ENCODE measurements at regions not wholly inside any gene's neighbourhood (a gene's known extent, or its start where the extent isn't known, plus 50 kb on each side); places are given as distances from the start of the nearest gene placed in this dataset.

DNA sequence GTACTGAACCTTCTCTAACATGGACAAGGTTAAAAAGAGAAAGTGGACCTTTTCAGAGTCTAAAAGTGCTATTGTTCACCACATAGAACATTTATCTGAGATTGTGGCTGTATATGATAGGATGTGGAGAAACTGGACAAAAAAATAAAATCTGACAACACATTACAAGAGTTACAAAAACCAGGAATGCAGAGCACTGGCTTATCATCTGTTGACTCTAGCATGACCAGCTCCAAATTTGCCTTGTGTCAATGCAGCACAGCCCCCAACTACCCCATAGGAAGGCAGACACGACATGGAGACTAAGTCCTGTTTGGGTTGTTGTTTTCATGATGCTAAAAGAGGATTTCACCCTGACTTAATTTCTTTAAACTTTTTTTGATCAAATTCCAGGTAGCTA, 436.9 kb upstream of the MARCKS start:
- no peaks in the 10 kb centered on the region for H3K9me3 Mint-ChIP-seq
- H3K4me3 Mint-ChIP-seq: no peak overlapping the region
- H3K4me1 Mint-ChIP-seq: no peaks in the 10 kb centered on the region
- no peak for ATAC-seq
- H3K27ac Mint-ChIP-seq: peak overlapping the region in 1 of 2 donors; percentile 46
- DNase-seq: no peak
- H3K27me3 Mint-ChIP-seq: no peaks in the 10 kb centered on the region

DNA sequence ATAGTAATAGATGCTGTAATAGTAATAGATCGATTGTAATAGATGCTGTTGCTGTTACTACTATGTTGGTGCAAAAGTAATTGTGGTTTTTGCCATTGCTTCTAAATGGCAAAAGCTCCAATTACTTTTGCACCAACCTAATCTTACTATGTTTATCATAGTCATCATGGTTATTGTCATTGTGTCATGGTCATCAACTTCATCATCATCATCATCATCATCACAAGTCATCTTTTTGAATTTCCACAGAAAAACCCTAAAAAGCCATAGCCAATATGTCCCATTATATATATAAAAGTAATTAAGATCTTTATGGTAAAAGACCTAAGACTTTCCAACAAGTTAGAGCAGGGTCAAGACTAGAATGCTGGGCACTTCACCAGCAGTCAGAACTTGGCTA, 435.1 kb upstream of the MARCKS start:
- H3K4me1 Mint-ChIP-seq: no peaks in the 10 kb centered on the region
- ATAC-seq: no peak
- no peak overlapping the region for H3K27ac Mint-ChIP-seq
- no peak for DNase-seq
- no peak overlapping the region for H3K4me3 Mint-ChIP-seq
- H3K27me3 Mint-ChIP-seq: no peaks in the 10 kb centered on the region
- H3K9me3 Mint-ChIP-seq: no peaks in the 10 kb centered on the region

DNA sequence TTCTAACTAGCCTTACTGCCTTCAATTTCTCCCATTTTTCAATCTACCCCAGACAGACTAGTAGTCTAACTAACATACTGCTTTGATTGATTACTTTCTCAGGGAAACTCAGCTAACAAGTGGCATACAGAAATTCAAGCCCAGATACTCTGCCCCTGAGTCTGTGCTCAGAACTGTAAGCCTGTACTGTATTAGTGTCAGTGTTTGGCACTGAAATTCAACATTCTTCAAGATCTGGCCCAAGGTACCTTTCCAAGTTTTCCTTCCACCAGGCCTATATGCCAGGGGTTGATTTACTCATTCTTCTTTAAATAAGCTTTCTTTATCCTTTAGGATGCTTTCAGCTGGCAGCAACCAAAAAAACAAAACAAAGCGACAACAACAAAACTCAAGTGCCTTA, 433.2 kb upstream of the MARCKS start:
- H3K4me3 Mint-ChIP-seq: no peak overlapping the region
- H3K9me3 Mint-ChIP-seq: no peaks in the 10 kb centered on the region
- peaks cover 7% of the 10 kb centered on the region for H3K27me3 Mint-ChIP-seq
- no peak overlapping the region for H3K27ac Mint-ChIP-seq
- DNase-seq: no peak
- no peak for ATAC-seq
- H3K4me1 Mint-ChIP-seq: no peaks in the 10 kb centered on the region

DNA sequence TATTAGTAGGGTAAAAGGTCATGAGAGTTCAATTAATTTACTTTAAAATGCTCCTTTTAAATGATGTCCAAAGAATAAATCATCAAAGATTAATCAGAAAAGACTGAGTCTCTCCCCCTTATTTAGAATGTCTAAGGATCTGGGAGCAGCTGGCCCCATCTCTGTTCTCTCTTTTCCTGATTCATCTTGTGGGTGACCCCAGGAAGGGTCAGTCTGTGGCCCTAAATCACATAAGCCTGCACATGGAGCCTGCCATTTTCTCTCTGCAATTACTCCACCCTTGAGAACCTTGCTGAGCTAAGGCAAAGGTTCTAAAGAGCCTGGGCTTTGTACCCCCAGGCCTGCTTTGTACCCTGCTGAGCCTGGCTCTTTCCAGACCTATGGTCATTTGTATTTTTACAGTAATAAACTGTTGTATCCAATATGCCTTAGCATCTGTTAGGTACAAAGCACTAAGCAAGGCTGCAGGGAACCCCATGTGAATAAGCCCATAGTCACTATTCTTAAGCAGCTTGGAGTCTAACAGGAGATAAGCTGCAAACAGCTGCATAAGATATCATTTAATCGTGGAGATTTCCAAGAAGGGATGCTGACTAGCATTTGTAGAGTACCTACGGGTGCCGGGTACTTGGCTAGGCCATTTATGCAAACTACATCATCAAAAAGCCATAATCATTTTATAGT, 431.0 kb upstream of the MARCKS start:
- H3K27me3 Mint-ChIP-seq: peaks cover 12% of the 10 kb centered on the region
- H3K27ac Mint-ChIP-seq: no peak overlapping the region
- no peaks in the 10 kb centered on the region for H3K4me1 Mint-ChIP-seq
- no peak for ATAC-seq
- no peak overlapping the region for H3K4me3 Mint-ChIP-seq
- DNase-seq: no peak
- H3K9me3 Mint-ChIP-seq: no peaks in the 10 kb centered on the region

DNA sequence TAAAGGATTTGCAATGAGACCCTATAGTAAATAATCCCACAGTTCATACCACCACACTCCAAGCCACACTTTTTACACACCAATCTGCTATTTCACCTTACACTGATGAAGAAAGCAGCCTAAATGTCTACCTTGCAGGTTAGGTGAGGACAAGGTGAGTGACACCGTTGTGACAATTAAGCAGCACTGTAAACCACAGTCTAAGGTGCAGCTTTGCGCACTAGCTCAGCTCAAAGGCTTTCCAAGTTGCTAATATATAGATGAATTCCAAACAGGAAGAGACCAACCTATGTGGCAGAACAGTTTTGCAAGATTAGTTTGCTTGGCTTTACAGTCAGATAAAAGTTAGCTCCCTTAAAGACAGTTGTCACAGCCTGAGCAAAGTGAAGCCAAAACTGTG, 429.5 kb upstream of the MARCKS start:
- Mint-ChIP-seq H3K4me3 (no peak overlapping the region), H3K27ac (no peak overlapping the region), H3K4me1 (no peaks in the 10 kb centered on the region), H3K27me3 (peaks cover 12% of the 10 kb centered on the region), H3K9me3 (no peaks in the 10 kb centered on the region)
- ATAC-seq: no peak
- DNase-seq: no peak

DNA sequence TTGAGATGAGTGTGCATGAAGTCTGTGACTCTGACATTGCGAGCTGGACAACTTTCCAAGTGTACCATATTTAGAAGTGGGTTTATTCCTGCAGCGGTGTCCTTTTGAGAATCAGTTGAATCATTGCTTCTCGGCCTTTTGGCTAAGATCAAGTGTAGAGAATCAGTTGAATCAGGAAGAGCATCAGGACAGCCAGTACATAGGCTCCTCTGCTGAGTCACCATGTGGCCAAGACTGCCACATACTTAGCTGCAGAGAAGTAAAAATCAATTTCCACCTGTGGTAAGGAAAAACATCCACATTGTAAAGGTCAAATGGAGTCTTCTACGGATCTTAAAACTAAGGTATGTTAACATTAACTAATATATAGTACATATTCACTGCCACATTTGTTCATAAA, 428.4 kb upstream of the MARCKS start:
- H3K9me3 Mint-ChIP-seq: no peaks in the 10 kb centered on the region
- H3K27me3 Mint-ChIP-seq: peaks cover 21% of the 10 kb centered on the region
- no peak for ATAC-seq
- DNase-seq: no peak
- no peak overlapping the region for H3K4me3 Mint-ChIP-seq
- H3K4me1 Mint-ChIP-seq: no peaks in the 10 kb centered on the region
- no peak overlapping the region for H3K27ac Mint-ChIP-seq

DNA sequence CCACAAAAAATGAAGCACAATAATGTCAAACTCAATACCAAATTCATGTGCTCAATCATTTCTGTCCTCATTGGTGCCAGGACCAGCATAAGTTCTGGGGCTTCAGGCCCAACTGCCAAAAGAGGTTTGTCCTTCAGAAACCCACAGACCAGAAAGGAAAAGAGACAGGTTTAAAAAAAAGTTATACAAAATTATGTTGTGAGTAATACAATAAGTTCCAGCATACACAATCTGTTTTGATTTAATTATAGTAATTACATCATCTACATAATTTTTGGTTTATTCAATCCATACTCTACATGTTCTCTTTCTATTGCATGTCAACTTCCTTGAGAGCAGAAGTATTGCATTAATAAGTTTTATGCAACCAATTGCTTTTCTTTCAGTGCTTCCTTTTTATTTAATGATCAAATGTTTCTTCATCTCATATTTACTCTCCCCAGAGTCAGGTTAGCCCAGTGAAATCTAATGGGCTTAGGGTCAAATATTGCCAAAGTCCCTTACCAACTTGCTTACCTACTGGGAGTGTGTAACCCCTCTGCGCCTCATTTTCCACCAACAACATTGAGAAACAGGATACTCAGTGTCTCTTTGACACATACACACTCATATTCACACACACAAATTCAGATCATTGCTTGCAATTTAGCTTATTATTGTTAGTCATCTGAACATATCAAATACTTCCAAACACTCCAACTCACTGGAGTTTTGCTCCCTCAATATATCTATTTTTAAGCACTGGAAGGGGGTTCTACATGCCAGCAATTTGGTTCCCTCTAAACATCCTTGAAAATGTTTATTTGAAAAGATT, 424.4 kb upstream of the MARCKS start:
- Mint-ChIP-seq H3K4me1 (no peaks in the 10 kb centered on the region), H3K27me3 (peaks cover 23% of the 10 kb centered on the region), H3K9me3 (no peaks in the 10 kb centered on the region), H3K27ac (no peak overlapping the region), H3K4me3 (no peak overlapping the region)
- DNase-seq (no peak), ATAC-seq (no peak)

DNA sequence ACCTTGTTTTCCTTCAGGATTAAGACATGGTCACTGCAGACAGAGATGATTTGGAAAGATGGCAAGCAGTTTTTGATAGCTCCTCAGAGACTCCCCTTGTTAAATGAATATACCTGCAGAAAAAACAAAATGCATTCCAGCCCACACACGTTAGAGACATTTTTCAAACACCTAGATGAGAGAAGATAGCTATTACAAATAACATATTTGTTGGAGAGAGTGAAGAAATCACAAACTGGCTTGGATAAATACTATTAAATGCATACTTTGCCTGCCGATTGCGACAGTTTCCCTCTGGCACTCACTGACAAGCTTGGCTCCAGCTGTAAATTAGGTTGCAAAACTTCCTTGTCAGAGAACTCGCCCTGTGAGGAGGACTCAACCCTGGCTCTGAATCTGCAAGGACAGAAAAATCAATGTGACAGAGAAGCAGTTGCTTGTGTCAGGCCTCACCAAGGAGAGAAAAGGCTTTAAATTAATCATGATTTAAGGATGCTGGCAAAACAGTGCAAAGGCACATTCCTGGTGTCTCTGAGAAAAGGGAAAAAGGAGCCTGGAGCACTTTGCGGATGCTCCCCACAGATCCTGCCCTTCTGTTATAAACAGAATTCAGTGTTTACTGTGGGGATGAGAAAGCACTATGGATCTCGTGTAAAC, 423.7 kb upstream of the MARCKS start:
- no peak overlapping the region for H3K4me3 Mint-ChIP-seq
- H3K9me3 Mint-ChIP-seq: no peaks in the 10 kb centered on the region
- peaks cover 22% of the 10 kb centered on the region for H3K27me3 Mint-ChIP-seq
- no peak for DNase-seq
- no peaks in the 10 kb centered on the region for H3K4me1 Mint-ChIP-seq
- ATAC-seq: no peak
- H3K27ac Mint-ChIP-seq: no peak overlapping the region

DNA sequence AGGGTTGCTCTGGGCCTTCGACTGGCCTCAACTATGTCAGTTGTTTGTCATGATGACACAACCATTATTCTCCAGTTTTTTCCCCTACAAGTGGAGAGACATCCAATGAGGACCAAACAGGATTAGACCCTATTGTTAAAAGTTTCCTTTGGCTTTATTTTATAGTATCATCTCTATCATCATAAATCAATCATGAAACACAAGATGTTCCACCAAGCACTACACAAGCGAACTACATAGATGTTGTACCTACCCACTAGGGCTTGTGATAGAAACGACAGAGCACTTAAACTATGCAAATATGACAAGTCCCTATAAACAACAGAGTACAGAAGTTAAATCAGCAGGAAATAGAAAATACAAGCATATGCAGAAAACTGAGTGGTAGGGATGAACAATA, 422.5 kb upstream of the MARCKS start:
- Mint-ChIP-seq H3K9me3 (no peaks in the 10 kb centered on the region), H3K27me3 (peaks cover 11% of the 10 kb centered on the region), H3K4me1 (no peaks in the 10 kb centered on the region), H3K27ac (no peak overlapping the region), H3K4me3 (no peak overlapping the region)
- ATAC-seq: no peak
- no peak for DNase-seq

DNA sequence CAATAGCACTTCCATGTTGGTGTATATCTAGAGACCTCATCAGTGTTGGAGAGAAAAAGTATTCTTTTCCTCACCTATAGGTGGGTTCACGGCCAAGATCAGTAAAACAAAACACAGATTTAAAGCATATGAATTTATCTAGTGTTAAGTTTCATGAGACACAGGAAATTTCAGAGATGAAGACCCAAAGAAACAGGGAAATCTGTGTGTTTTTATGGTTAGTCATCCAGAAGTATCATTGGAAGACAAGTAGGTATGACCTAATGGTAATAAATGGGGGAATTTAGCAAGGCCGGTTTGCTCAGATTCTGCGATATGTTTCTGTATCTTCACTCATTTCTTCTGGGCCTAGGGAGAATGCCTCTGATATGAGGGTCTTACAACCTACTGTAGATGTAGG, 419.6 kb upstream of the MARCKS start:
- H3K27me3 Mint-ChIP-seq: peaks cover 11% of the 10 kb centered on the region

DNA sequence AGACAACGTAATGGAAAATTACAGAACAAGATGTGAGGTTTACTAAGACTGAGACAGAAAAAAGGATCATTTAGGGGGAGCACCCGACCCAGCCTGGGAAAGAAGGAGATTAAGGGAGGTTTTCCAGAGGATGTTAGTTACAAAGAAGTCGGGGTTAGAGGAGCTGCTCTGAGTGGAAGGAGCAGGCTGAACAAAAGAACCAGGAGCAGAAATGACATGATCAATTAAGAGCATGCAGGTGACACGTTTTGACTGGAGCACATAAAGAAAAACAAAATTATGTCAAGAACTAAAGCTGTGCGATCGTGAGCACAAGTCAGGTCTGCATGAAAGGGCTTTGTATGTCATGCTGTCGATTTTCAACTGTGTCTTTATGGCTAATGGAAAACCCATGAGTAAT, 417.3 kb upstream of the MARCKS start:
- no peaks in the 10 kb centered on the region for H3K4me1 Mint-ChIP-seq
- no peak for DNase-seq
- no peak overlapping the region for H3K27ac Mint-ChIP-seq
- no peaks in the 10 kb centered on the region for H3K9me3 Mint-ChIP-seq
- no peaks in the 10 kb centered on the region for H3K27me3 Mint-ChIP-seq
- no peak for ATAC-seq
- no peak overlapping the region for H3K4me3 Mint-ChIP-seq

More for the DNA sequence above, 419.6 kb upstream of the MARCKS start:
- Mint-ChIP-seq H3K4me1 (no peaks in the 10 kb centered on the region), H3K9me3 (no peaks in the 10 kb centered on the region), H3K27ac (no peak overlapping the region), H3K4me3 (no peak overlapping the region)
- ATAC-seq (no peak), DNase-seq (no peak)

DNA sequence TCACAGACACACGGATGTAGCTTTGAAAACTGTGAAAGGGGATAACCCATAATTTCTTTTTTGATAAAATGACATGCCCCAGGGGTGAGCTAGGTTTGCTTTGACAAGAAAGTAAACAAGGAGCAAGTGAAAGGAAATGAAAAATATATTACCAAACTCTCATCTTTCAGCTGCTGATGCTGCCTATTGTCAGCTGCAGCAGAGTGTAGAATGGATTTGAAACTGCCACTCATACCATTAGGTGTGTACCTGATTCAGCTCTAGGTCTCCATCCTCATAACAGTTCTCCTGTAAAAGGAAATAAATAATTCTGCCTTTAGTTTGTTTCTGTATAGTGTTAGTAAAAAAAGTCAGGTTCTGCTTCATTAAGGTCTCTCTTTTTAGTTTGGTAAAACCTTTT, 415.1 kb upstream of the MARCKS start:
- Mint-ChIP-seq H3K9me3 (no peaks in the 10 kb centered on the region), H3K27ac (no peak overlapping the region), H3K4me1 (no peaks in the 10 kb centered on the region), H3K27me3 (no peaks in the 10 kb centered on the region), H3K4me3 (no peak overlapping the region)
- no peak for DNase-seq
- no peak for ATAC-seq

DNA sequence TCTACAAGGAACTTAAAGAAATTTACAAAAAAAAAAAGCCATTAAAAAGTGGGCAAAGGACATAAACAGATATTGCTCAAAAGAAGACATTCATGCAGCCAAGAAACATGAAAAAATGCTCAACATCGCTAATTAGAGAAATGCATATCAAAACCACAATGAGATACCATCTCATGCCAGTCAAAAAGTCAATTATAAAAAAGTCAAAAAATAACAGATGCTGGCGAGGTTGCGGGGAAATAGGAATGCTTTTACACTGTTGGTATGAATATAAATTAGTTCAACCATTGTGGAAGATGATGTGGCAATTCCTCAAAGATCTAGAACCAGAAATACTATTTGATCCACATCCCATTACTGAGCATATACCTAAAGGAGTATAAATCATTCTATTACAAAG, 411.9 kb upstream of the MARCKS start:
- Mint-ChIP-seq H3K27me3 (no peaks in the 10 kb centered on the region), H3K9me3 (no peaks in the 10 kb centered on the region), H3K4me3 (no peak overlapping the region), H3K27ac (no peak overlapping the region), H3K4me1 (no peaks in the 10 kb centered on the region)
- DNase-seq (no peak), ATAC-seq (no peak)

DNA sequence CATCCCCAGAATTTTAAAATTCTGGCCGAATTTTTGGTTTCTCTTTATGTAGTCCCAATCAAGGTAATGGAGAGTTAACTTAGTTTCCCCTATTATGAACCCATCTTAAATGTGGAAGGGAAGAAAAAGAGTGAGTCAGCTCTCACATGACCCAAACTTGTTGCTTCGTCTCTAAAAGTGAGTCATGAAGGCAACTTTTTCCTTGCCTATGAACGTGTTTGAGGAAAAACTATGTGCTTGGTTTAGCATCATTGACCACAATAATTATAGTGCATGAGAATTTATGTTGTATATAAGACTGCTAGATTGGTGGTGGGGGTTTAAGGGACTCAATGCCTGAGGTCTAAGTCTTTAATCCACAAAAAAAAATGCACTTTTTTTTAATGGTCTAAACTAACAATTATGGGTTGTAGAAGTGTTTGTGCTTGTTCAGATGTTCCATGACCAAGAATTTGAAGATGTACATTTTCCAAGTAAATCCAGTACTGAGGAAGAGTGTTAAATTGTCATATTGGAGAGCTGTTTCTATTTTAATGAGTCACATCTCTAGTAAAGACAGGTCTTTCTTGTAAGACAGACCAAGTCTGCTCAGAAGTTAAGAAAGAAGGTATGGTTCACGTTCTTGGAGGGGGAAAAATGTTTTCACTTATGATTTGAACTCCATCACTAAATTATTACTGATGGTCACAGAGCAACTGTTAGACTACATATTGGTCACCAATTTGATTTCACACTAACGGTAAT, 409.9 kb upstream of the MARCKS start:
- no peak overlapping the region for H3K27ac Mint-ChIP-seq
- H3K9me3 Mint-ChIP-seq: no peaks in the 10 kb centered on the region
- H3K4me3 Mint-ChIP-seq: no peak overlapping the region
- DNase-seq: no peak
- H3K4me1 Mint-ChIP-seq: no peaks in the 10 kb centered on the region
- H3K27me3 Mint-ChIP-seq: no peaks in the 10 kb centered on the region
- ATAC-seq: no peak

DNA sequence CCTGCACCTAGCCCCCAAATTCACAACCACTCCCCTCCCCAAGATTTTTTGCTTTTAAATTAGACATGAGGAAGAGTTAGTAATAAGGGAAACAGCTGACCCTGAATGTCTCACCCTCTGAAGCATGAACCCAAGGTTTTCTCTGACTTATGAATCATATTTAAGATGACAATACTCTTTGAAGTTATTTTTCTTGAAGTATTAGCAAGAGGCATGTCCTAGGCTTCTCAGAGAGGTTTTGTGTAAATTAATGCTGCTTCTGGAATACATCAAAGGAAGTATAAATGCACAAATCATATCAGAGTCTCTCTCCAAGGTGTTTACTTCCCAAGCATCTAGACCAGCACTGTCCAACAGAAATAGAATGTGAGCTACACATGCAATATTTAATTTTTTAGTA, 408.1 kb upstream of the MARCKS start:
- ATAC-seq: no peak
- no peak overlapping the region for H3K27ac Mint-ChIP-seq
- H3K4me1 Mint-ChIP-seq: no peaks in the 10 kb centered on the region
- DNase-seq: no peak
- no peaks in the 10 kb centered on the region for H3K9me3 Mint-ChIP-seq
- H3K4me3 Mint-ChIP-seq: no peak overlapping the region
- no peaks in the 10 kb centered on the region for H3K27me3 Mint-ChIP-seq

DNA sequence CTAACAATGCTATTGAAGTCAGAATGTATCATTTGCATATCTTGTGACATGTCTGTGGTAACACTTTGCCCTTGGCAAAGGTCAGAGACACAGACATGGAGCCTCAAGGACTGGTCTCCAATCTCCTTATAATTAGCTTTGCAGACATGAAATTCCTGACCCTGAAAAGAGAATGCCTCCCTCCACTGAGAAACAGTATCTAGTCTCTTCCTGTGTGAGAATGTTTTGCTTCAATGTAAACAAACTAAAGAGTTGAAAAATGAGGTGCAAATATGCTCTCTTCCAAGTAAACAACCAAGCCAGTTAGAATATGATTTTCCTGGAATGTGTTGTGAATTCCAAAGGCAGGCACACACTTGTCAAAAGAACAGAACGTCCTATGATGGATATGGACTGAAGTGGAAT, 407.1 kb upstream of the MARCKS start:
- no peak for DNase-seq

More for the DNA sequence above, 407.1 kb upstream of the MARCKS start:
- no peak for ATAC-seq
- Mint-ChIP-seq H3K27me3 (no peaks in the 10 kb centered on the region), H3K27ac (no peak overlapping the region), H3K9me3 (no peaks in the 10 kb centered on the region), H3K4me1 (no peaks in the 10 kb centered on the region), H3K4me3 (no peak overlapping the region)

Measured in stimulated activated naive CD8-positive, alpha-beta T cell treated with anti-CD3 and anti-CD28 coated beads, Interleukin-15, amount 100 ng/mL, for 72 hours (primary cell).